GM12864 (cell line): ENCODE measurements at regions not wholly inside any gene's neighbourhood (a gene's known extent, or its start where the extent isn't known, plus 50 kb on each side); places are given as distances from the start of the nearest gene placed in this dataset.

Experiments
- DNase-seq: peaks from one replicate; pipeline ENCODE4 v3.0.0-alpha.2; 2011; ENCODE audit warnings: low read depth
- H3K4me3 ChIP-seq: 2 replicates; pipeline ENCODE4 v1.5.1; 2011; ENCODE audit warnings: mild to moderate bottlenecking, low read depth, low read length, control low read depth
- CTCF ChIP-seq: IDR thresholded peaks from 2 replicates; pipeline ENCODE4 v1.5.1; 2011; ENCODE audit warnings: low read depth, mild to moderate bottlenecking, moderate library complexity, low read length, control low read depth, inconsistent platforms; ENCODE audit errors: missing control alignments

- TF ChIP-seq CTCF: no peak
- no peak for DNase-seq
- no peak overlapping the region for H3K4me3 ChIP-seq
Measured at GRCh38 chr14:99057576-99058083, 214.4 kb downstream of the BCL11B start.

GRCh38 chr14:99058542-99058941, 213.5 kb downstream of the BCL11B start:
- no peak for DNase-seq
- H3K4me3 ChIP-seq: no peak overlapping the region
- no peak for TF ChIP-seq CTCF

- DNase-seq: no peak
- TF ChIP-seq CTCF: no peak
- H3K4me3 ChIP-seq: no peak overlapping the region
Measured at GRCh38 chr14:99062216-99062615, 209.8 kb downstream of the BCL11B start.

GRCh38 chr14:99062772-99063418, 209.1 kb downstream of the BCL11B start:
- no peak for DNase-seq
- H3K4me3 ChIP-seq: no peak overlapping the region
- no peak for TF ChIP-seq CTCF

- TF ChIP-seq CTCF: no peak
- no peak for DNase-seq
Measured at GRCh38 chr14:99063620-99064225, 208.3 kb downstream of the BCL11B start.

GRCh38 chr14:99064262-99064954, 207.6 kb downstream of the BCL11B start:
- H3K4me3 ChIP-seq: no peak overlapping the region
- no peak for DNase-seq
- TF ChIP-seq CTCF: no peak

More at GRCh38 chr14:99063620-99064225, 208.3 kb downstream of the BCL11B start:
- H3K4me3 ChIP-seq: no peak overlapping the region
